Activated CD4-positive, alpha-beta T cell treated with anti-CD3 and anti-CD28 coated beads, Interleukin-2, amount 10 ng/mL, durations not matched to agents 24 days and 14 days (primary cell): ENCODE measurements at regions not wholly inside any gene's neighbourhood (a gene's known extent, or its start where the extent isn't known, plus 50 kb on each side); places are given as distances from the start of the nearest gene placed in this dataset.
"Not testable (repeated sequence)": the region's sequence is repeated elsewhere in the genome, so short reads cannot be mapped to it uniquely, and the experiment has no call there.

Source experiments
- DNase-seq: peaks from one replicate; pipeline ENCODE4 v3.0.0; 2022
- H3K27ac Mint-ChIP-seq: one replicate; pipeline ENCODE4 v1.8.0; 2022; ENCODE audit warnings: mild to moderate bottlenecking, mixed read lengths
- H3K27me3 Mint-ChIP-seq: one replicate; pipeline ENCODE4 v1.8.0; 2022; ENCODE audit warnings: mixed read lengths
- H3K36me3 Mint-ChIP-seq: one replicate; pipeline ENCODE4 v1.8.0; 2022; ENCODE audit warnings: low read depth, mild to moderate bottlenecking, mixed read lengths
- H3K4me1 Mint-ChIP-seq: one replicate; pipeline ENCODE4 v1.8.0; 2021; ENCODE audit warnings: mixed read lengths
- H3K4me3 Mint-ChIP-seq: one replicate; pipeline ENCODE4 v1.8.0; 2022; ENCODE audit warnings: mild to moderate bottlenecking, moderate library complexity, mixed read lengths
- H3K9me3 Mint-ChIP-seq: one replicate; pipeline ENCODE4 v1.8.0; 2021; ENCODE audit warnings: mixed read lengths
- intact Hi-C: fragments of 100-400 bp; cut with micrococcal nuclease; formaldehyde crosslinking; loops from one replicate; pipeline ENCODE4 v1.15.1; 2023

DNA sequence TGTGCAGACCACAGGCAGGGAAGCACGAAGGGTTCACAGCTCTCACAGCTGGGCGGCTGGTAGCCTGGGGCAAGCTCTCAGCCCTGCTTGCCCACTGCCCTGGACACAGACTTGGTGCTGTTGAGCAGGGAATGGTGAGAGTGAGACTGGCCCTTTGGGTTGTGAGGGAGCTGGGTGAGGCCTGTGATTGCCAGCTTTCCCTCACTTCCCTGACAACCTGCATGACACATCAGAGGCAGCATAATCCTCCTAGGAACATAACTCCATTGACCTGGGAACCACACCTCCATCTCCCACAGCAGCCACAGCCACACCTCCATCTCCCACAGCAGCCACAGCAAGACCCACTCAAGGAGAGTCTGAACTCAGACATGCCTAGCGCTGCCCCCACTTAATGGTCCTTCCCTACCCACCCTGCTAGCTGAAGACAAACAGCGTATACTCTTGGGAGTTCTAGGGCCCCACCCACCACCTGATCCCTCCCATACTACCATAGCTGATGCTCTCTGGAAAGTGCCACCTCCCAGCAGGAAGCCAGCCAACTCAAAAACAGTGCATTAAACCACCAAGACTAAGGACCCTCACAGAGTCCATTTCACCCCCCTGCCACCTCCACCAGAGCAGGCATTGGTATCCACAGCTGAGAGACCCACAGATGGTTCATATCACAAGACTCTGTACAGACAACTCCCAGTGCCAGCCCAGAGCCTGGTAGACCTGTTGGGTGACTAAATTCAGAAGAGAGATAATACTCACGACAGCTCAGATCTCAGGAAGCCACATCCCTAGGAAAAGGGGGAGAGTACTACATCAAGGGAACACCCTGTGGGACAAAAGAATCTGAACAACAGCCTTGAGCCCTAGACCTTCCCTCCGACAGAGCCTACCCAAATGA lies 60.2 kb upstream of the PRSS3 start:
- H3K27me3 Mint-ChIP-seq, result peaks cover 32% of the 10 kb centered on the region
- H3K27ac Mint-ChIP-seq, H3K36me3 Mint-ChIP-seq, intact Hi-C loops, H3K4me3 Mint-ChIP-seq, H3K9me3 Mint-ChIP-seq, H3K4me1 Mint-ChIP-seq, DNase-seq: not testable (repeated sequence)

DNA sequence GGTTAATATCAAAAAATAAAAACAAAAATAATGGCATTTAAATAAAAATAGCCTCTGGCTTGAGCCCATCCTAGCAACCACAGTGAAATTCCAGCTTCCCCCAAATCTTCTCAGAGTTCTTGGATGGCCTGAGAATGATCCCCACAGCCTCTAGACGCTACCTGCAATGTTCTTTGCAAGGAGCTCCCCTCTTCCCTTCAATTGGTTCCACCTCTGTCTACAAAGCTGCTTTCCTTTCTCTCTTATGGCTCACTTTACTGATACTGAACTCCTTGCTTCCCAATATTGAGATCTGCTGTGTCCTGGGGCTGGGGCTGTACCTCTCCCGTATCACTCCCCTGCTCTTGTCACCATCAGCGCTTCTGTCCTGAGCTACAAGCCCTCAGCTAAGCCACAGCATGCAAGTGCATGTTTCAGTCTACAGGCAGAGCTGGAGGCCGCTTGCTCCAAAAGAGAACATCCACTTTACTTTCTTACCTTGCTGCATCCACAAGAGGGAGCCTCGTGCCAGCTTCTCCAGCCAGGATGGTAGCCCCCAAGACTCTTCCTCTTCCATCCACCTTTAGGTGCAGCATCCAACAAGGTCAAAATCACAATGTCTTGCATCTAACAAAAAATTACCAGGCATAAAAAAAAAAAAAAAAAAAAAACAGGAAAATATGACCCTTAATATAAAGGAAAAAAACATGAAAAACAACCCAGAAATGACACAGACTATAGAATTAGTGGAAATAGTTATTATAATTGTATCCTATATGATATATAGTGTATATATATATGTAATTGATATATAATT lies 57.4 kb upstream of the PRSS3 start:
- Mint-ChIP-seq H3K9me3 (no peaks in the 10 kb centered on the region), H3K27me3 (peaks cover 38% of the 10 kb centered on the region), H3K4me1 (no peaks in the 10 kb centered on the region), H3K36me3 (no peaks in the 10 kb centered on the region), H3K27ac (no peak overlapping the region), H3K4me3 (no peak overlapping the region)
- DNase-seq, result peak; percentile 69
- intact Hi-C loops, result loop anchor here (2.0 kb wide), 1 partner anchor 41 kb away; no protein-coding TSS in a partner anchor

DNA sequence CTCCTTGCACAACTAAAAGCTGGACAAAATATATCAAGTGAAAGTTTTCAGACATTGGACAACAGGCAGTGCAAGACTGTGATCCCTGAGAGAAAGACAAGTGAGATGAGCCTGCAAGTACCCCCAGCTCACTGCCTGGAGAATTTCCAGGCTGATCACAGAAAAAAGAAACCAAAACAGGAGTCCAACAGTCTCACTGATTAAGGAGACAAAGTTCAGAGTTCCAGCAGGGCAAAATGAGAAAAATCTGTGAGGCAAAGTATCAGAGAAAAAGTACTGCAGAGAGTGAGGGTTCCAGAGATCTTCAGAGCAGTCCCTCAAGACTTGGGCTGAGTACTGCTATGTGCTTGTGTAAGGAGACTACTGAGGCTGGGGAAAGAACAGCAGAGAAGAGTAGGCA lies 56.0 kb upstream of the PRSS3 start:
- Mint-ChIP-seq H3K4me1 (no peaks in the 10 kb centered on the region), H3K9me3 (no peaks in the 10 kb centered on the region), H3K27ac (no peak overlapping the region), H3K36me3 (no peaks in the 10 kb centered on the region), H3K4me3 (no peak overlapping the region), H3K27me3 (peaks cover 37% of the 10 kb centered on the region)
- intact Hi-C loops, result loop anchor here (2.0 kb wide), 1 partner anchor 39 kb away; no protein-coding TSS in a partner anchor
- DNase-seq, result no peak

DNA sequence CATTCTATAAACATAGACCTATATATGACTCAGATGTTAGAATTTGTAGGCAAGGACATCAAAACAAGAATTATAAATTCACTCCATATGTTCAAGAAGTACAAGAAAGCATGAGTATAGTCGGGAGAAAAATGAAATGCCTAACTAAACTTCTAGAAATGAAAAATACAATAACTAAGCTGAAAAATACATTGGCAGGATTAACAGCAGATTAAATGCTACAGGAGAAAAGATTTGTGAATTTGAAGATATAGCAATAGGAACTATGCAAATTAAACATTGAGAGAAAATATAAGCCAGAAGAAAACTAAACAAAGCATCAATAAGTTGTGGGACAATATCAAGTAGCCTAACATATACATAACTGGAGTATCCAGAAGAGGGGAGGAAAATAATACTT lies 55.3 kb upstream of the PRSS3 start:
- DNase-seq, result no peak
- Mint-ChIP-seq H3K4me3 (no peak overlapping the region), H3K9me3 (no peaks in the 10 kb centered on the region), H3K27me3 (peaks cover 36% of the 10 kb centered on the region), H3K36me3 (no peaks in the 10 kb centered on the region), H3K4me1 (no peaks in the 10 kb centered on the region), H3K27ac (no peak overlapping the region)
- intact Hi-C loops, result no loop called here

DNA sequence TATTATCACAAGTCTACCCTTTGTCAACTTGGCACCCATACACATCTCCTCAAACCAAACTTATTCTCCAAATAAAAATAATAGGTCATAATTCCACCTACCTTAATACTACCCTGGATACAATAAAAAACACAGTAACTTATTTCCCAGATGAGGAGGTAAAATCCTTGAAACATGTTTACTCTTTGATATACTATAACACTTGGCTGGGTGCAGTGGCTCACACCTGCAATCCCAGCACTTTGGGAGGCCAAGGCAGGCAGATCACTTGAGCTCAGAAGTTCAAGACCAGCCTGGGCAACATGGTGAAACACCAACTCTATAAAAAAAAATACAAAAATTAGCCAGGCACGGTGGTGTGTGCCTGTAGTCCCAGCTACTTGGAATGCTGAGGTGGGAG lies 54.4 kb upstream of the PRSS3 start:
- peaks cover 35% of the 10 kb centered on the region for H3K27me3 Mint-ChIP-seq
- H3K4me3 Mint-ChIP-seq, DNase-seq, intact Hi-C loops, H3K9me3 Mint-ChIP-seq, H3K4me1 Mint-ChIP-seq, H3K27ac Mint-ChIP-seq, H3K36me3 Mint-ChIP-seq: not testable (repeated sequence)

DNA sequence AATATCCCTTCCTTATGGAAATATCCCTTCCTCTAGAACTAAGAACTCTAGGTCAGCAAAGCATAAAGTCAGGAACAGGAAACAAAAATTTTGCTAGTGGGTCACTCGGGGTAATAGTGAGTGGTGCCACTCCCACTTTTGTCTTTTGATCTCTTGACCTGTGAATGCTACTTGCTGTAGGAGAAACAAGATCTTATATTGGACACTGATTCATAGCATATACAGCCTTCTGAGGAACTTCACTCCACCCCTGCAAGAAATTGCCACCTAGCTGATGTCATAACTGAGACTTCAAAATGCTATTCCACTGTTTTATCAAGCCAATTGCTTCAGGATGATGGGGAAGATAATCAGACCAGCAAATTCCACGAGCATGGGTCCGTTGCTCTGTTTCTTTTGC lies 53.3 kb upstream of the PRSS3 start:
- H3K4me3 Mint-ChIP-seq, result no peak overlapping the region

DNA sequence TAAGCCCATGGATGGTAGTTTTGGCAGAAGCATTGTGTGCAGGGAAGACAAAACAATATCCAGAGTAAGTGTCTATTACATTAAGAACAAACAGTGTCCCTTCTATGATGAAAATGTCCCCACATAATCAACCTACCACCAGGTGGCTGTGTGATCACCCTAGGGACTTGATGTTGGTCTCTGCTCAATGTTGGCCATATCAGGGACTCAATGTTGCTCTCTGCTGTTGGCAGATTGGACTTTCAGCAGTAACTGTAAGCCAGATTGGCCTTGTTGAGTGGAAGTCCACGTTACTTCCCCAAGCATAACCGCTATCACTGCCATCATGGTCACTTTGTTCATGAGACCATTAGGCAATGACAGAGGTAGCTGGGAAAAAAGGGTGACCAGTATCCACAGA lies 52.8 kb upstream of the PRSS3 start:
- H3K27me3 Mint-ChIP-seq, result peaks cover 37% of the 10 kb centered on the region

More for the DNA sequence above, 53.3 kb upstream of the PRSS3 start:
- Mint-ChIP-seq H3K36me3 (no peaks in the 10 kb centered on the region), H3K4me1 (no peaks in the 10 kb centered on the region), H3K9me3 (no peaks in the 10 kb centered on the region), H3K27me3 (peaks cover 37% of the 10 kb centered on the region), H3K27ac (no peak overlapping the region)
- DNase-seq, result no peak
- intact Hi-C loops, result no loop called here

More for the DNA sequence above, 52.8 kb upstream of the PRSS3 start:
- Mint-ChIP-seq H3K9me3 (no peaks in the 10 kb centered on the region), H3K36me3 (no peaks in the 10 kb centered on the region), H3K4me1 (no peaks in the 10 kb centered on the region), H3K27ac (no peak overlapping the region), H3K4me3 (no peak overlapping the region)
- DNase-seq, result no peak
- intact Hi-C loops, result no loop called here
